H1 (cell line): ENCODE measurements at regions not wholly inside any gene's neighbourhood (a gene's known extent, or its start where the extent isn't known, plus 50 kb on each side); places are given as distances from the start of the nearest gene placed in this dataset.

Experiments
- CTCF ChIA-PET: fragments of 300-600 bp; sonication (Branson Sonifier 250); formaldehyde crosslinking; loops from one replicate; lab custom pipeline; 2021; ENCODE audit not compliant: partially characterized antibody; lab: Charles Lee
- POLR2A ChIA-PET: fragments of 300-600 bp; sonication (Branson Sonifier 250); formaldehyde crosslinking; loops from one replicate; lab custom pipeline; 2021; ENCODE audit warnings: inconsistent platforms; ENCODE audit not compliant: partially characterized antibody; lab: Charles Lee
- DNase-seq, 2 experiments: peaks; one replicate each; pipeline versions ENCODE4 v3.0.0 to v3.0.0-alpha.2; 2010 to 2022; ENCODE audit warnings: low spot score in 2 of 2, low read depth in 1 of 2, mixed read lengths in 1 of 2
- FAIRE-seq: peaks from 2 replicates; lab custom pipeline; 2011; peaks lifted over from hg19 to GRCh38; lab: Jason Lieb, UNC
- H2AFZ ChIP-seq: 2 replicates; pipeline ENCODE4 v1.8.1; 2012; ENCODE audit warnings: low read length, inconsistent platforms
- H2AK5ac ChIP-seq: 2 replicates; pipeline ENCODE4 v1.6.1; 2013; ENCODE audit warnings: low read depth, low read length
- H2BK120ac ChIP-seq: replicated peaks from 2 replicates; pipeline ENCODE3; 2013; ENCODE audit warnings: low read depth, low read length, inconsistent platforms
- H2BK12ac ChIP-seq: 2 replicates; pipeline ENCODE4 v1.6.1; 2013; ENCODE audit warnings: low read depth, low read length
- H2BK15ac ChIP-seq: 2 replicates; pipeline ENCODE4 v1.6.1; 2013; ENCODE audit warnings: low read length
- H2BK20ac ChIP-seq: 2 replicates; pipeline ENCODE4 v1.6.1; 2013; ENCODE audit warnings: low read length
- H2BK5ac ChIP-seq: 2 replicates; pipeline ENCODE4 v1.6.1; 2013; ENCODE audit warnings: low read depth, low read length
- H3K14ac ChIP-seq: 2 replicates; pipeline ENCODE4 v1.6.1; 2013; ENCODE audit warnings: inconsistent platforms; ENCODE audit not compliant: insufficient read length
- H3K18ac ChIP-seq: 2 replicates; pipeline ENCODE4 v1.6.1; 2013; ENCODE audit warnings: low read length; ENCODE audit errors: extremely low read depth
- H3K23ac ChIP-seq: 2 replicates; pipeline ENCODE4 v1.6.1; 2013; ENCODE audit warnings: inconsistent platforms; ENCODE audit not compliant: insufficient read length
- H3K23me2 ChIP-seq: 2 replicates; pipeline ENCODE4 v1.6.1; 2013; ENCODE audit warnings: low read depth, low read length
- H3K27ac ChIP-seq: 2 replicates; pipeline ENCODE4 v1.6.1; 2011; ENCODE audit warnings: low read depth, low read length, inconsistent platforms
- H3K27me3 ChIP-seq, 4 experiments: replicated peaks in 1 of 4; 1 replicate in 1 of 4; 2 replicates in 3 of 4; pipeline versions ENCODE4 v1.6.1 to v1.8.1; 2011 to 2013; ENCODE audit warnings: low read length in 3 of 4, mild to moderate bottlenecking in 3 of 4, inconsistent platforms in 2 of 4, mixed read lengths in 2 of 4, moderate library complexity in 1 of 4; ENCODE audit not compliant: control insufficient read depth in 3 of 4, insufficient read depth in 3 of 4; ENCODE audit errors: extremely low read depth in 1 of 4
- H3K36me3 ChIP-seq, 4 experiments: 2 replicates each; pipeline versions ENCODE4 v1.6.1 to v1.8.1; 2011 to 2013; ENCODE audit warnings: mild to moderate bottlenecking in 4 of 4, low read length in 3 of 4, moderate library complexity in 2 of 4, control low read depth in 1 of 4, inconsistent platforms in 1 of 4; ENCODE audit not compliant: insufficient read depth in 4 of 4, control insufficient read depth in 2 of 4
- H3K4ac ChIP-seq: replicated peaks from 2 replicates; pipeline ENCODE3; 2013; ENCODE audit warnings: low read length, low read depth, mixed read lengths, inconsistent platforms; ENCODE audit not compliant: insufficient read length
- H3K4me1 ChIP-seq, 4 experiments: replicated peaks in 1 of 4; 1 replicate in 1 of 4; 2 replicates in 3 of 4; pipeline versions ENCODE4 v1.6.1 to v1.8.1; 2011 to 2013; ENCODE audit warnings: low read length in 3 of 4, inconsistent platforms in 2 of 4, mixed read lengths in 1 of 4; ENCODE audit not compliant: insufficient read depth in 4 of 4, control insufficient read depth in 3 of 4
- H3K4me2 ChIP-seq, 2 experiments: 2 replicates each; pipeline versions ENCODE4 v1.6.1 to v1.8.1; 2011 to 2013; ENCODE audit warnings: low read depth in 2 of 2, low read length in 2 of 2, control low read depth in 1 of 2, inconsistent platforms in 1 of 2, mild to moderate bottlenecking in 1 of 2; ENCODE audit not compliant: insufficient read depth in 1 of 2
- H3K4me3 ChIP-seq, 4 experiments: fragments of 200-600, 300-600 bp in 1 of 4; sonication (generic), shearing (Covaris generic), sonication (Bioruptor Twin) in 1 of 4; 2 replicates each; pipeline versions ENCODE4 v1.5.1 to v1.8.1; 2011 to 2016; ENCODE audit warnings: low read length in 4 of 4, low read depth in 3 of 4, control low read depth in 2 of 4, inconsistent platforms in 2 of 4, mild to moderate bottlenecking in 2 of 4, mixed read lengths in 1 of 4, moderate library complexity in 1 of 4; ENCODE audit not compliant: insufficient read depth in 2 of 4; ENCODE audit errors: extremely low read depth in 1 of 4
- H3K56ac ChIP-seq: replicated peaks from 2 replicates; pipeline ENCODE3; 2013; ENCODE audit warnings: low read depth, mild to moderate bottlenecking, mixed read lengths, low read length, inconsistent platforms; ENCODE audit not compliant: insufficient read length
- H3K79me1 ChIP-seq: 2 replicates; pipeline ENCODE4 v1.6.1; 2013; ENCODE audit warnings: low read depth, low read length, control low read depth
- H3K79me2 ChIP-seq, 2 experiments: 2 replicates each; pipeline versions ENCODE4 v1.6.1 to v1.8.1; 2012 to 2013; ENCODE audit warnings: low read length in 2 of 2, mild to moderate bottlenecking in 2 of 2, inconsistent platforms in 1 of 2; ENCODE audit not compliant: insufficient read depth in 2 of 2, control insufficient read depth in 1 of 2
- H3K9ac ChIP-seq, 4 experiments: replicated peaks in 1 of 4; 1 replicate in 1 of 4; 2 replicates in 3 of 4; pipeline versions ENCODE4 v1.6.1 to v1.8.1; 2011 to 2013; ENCODE audit warnings: low read depth in 3 of 4, low read length in 3 of 4, control low read depth in 2 of 4, mild to moderate bottlenecking in 2 of 4, moderate library complexity in 2 of 4, inconsistent platforms in 1 of 4; ENCODE audit errors: extremely low read depth in 1 of 4
- H3K9me3 ChIP-seq, 2 experiments: 2 replicates each; pipeline versions ENCODE4 v1.6.1 to v1.8.1; 2012 to 2013; ENCODE audit warnings: mild to moderate bottlenecking in 2 of 2, moderate library complexity in 2 of 2, control low read depth in 1 of 2, inconsistent platforms in 1 of 2, low read depth in 1 of 2, low read length in 1 of 2, mixed read lengths in 1 of 2; ENCODE audit not compliant: insufficient read depth in 2 of 2
- H4K20me1 ChIP-seq, 2 experiments: replicated peaks in 1 of 2; 2 replicates each; pipeline versions ENCODE3 to v1.8.1; 2011 to 2013; ENCODE audit warnings: inconsistent platforms in 2 of 2, low read length in 2 of 2, mild to moderate bottlenecking in 1 of 2; ENCODE audit not compliant: insufficient read depth in 2 of 2, control insufficient read depth in 1 of 2
- H4K5ac ChIP-seq: 2 replicates; pipeline ENCODE4 v1.6.1; 2013; ENCODE audit warnings: low read length, low read depth, mixed read lengths, inconsistent platforms; ENCODE audit not compliant: insufficient read length
- H4K8ac ChIP-seq: 2 replicates; pipeline ENCODE4 v1.8.0; 2013; ENCODE audit warnings: mild to moderate bottlenecking, moderate library complexity, low read length, inconsistent platforms; ENCODE audit not compliant: insufficient read depth; ENCODE audit errors: extremely low read depth
- H4K91ac ChIP-seq: replicated peaks from 2 replicates; pipeline ENCODE3; 2013; ENCODE audit warnings: low read length, mixed read lengths, inconsistent platforms; ENCODE audit not compliant: insufficient read length
- ATF3 ChIP-seq: IDR thresholded peaks from 2 replicates; pipeline ENCODE4 v1.6.1; 2011; ENCODE audit warnings: low read depth, mild to moderate bottlenecking, low read length; ENCODE audit not compliant: insufficient read depth
- CBX8 ChIP-seq: fragments of 300-800, 300-1000 bp; sonication (generic); IDR thresholded peaks from 2 replicates; pipeline ENCODE4 v1.7.1; 2016; ENCODE audit warnings: low read depth, low read length, borderline replicate concordance
- EGR1 ChIP-seq: IDR thresholded peaks from 2 replicates; pipeline ENCODE4 v1.6.1; 2011; ENCODE audit warnings: low read depth, low read length, borderline replicate concordance
- GABPA ChIP-seq: IDR thresholded peaks from 2 replicates; pipeline ENCODE4 v1.6.1; 2011; ENCODE audit warnings: mild to moderate bottlenecking, low read length, moderate library complexity, borderline replicate concordance; ENCODE audit not compliant: insufficient read depth
- GTF2F1 ChIP-seq: IDR thresholded peaks from 2 replicates; pipeline ENCODE4 v1.6.1; 2012; ENCODE audit warnings: low read depth, low read length, improper control_type of control experiment, borderline replicate concordance
- JUN ChIP-seq: IDR thresholded peaks from 2 replicates; pipeline ENCODE4 v1.6.1; 2011; ENCODE audit warnings: low read depth, mild to moderate bottlenecking, improper control_type of control experiment, low read length
- MAFK ChIP-seq: IDR thresholded peaks from 2 replicates; pipeline ENCODE4 v1.6.1; 2012; ENCODE audit warnings: low read depth, mild to moderate bottlenecking, improper control_type of control experiment, low read length
- PHF8 ChIP-seq: fragments of 200-600 bp; sonication (generic); conservative IDR thresholded peaks from 2 replicates; pipeline ENCODE4 v1.7.1; 2012; ENCODE audit warnings: low read depth, mild to moderate bottlenecking, inconsistent platforms, low read length, moderate library complexity
- POLR2A ChIP-seq, 2 experiments: IDR thresholded peaks; 1 replicate in 1 of 2; 2 replicates in 1 of 2; pipeline ENCODE4 v1.6.1; 2011; ENCODE audit warnings: low read depth in 2 of 2, low read length in 2 of 2, mild to moderate bottlenecking in 2 of 2; ENCODE audit errors: control extremely low read depth in 1 of 2
- POLR2AphosphoS5 ChIP-seq: IDR thresholded peaks from 2 replicates; pipeline ENCODE4 v1.6.1; 2011; ENCODE audit warnings: low read depth, low read length
- SIN3A ChIP-seq, 2 experiments: IDR thresholded peaks in 1 of 2; conservative IDR thresholded peaks in 1 of 2; 2 replicates each; pipeline ENCODE4 v1.6.1; 2011 to 2012; ENCODE audit warnings: low read length in 2 of 2, improper control_type of control experiment in 1 of 2, low read depth in 1 of 2, mild to moderate bottlenecking in 1 of 2
- SIRT6 ChIP-seq: IDR thresholded peaks from one replicate; pipeline ENCODE4 v1.7.1; 2012; ENCODE audit warnings: low read length, inconsistent platforms
- SP2 ChIP-seq: IDR thresholded peaks from 2 replicates; pipeline ENCODE4 v1.6.1; 2012; ENCODE audit warnings: mild to moderate bottlenecking, low read length, inconsistent platforms
- TBP ChIP-seq: IDR thresholded peaks from 2 replicates; pipeline ENCODE4 v1.6.1; 2011; ENCODE audit warnings: low read depth, low read length, improper control_type of control experiment
- WGBS, 2 experiments: shearing (Covaris generic) in 1 of 2; methylation state at CpG; one replicate each; pipeline versions ENCODE4 v1.1.6 to v1.1.7; 2013 to 2015; ENCODE audit warnings: low lambda C conversion rate in 2 of 2, mixed read lengths in 2 of 2, inconsistent platforms in 1 of 2, low coverage in 1 of 2, missing lambda C conversion rate in 1 of 2; ENCODE audit not compliant: insufficient replicate concordance in 2 of 2, insufficient coverage in 1 of 2, insufficient read length in 1 of 2; ENCODE audit errors: extremely low coverage in 1 of 2, missing lambda C conversion rate in 1 of 2; 5-methylcytosine and 5-hydroxymethylcytosine counted together

GRCh38 chr10:113300617-113301016 is 252.2 kb upstream of the HABP2 start:
- H3K56ac ChIP-seq, result no peak overlapping the region
- no peak overlapping the region for H3K4me2 ChIP-seq
- H3K27ac ChIP-seq, result no peak overlapping the region
- no peak for TF ChIP-seq POLR2AphosphoS5
- no peak for TF ChIP-seq SIRT6
- TF ChIP-seq ATF3, result no peak
- TF ChIP-seq POLR2A (IDR thresholded peaks at IDR 0.05; ENCODE audit: control extremely low read depth in 1 of 2, low read depth in 2 of 2, low read length in 2 of 2), result no peak
- TF ChIP-seq SIN3A (conservative IDR thresholded peaks at IDR 0.05 in 1 of 2, IDR thresholded peaks at IDR 0.05 in 1 of 2; ENCODE audit: low read depth in 1 of 2, low read length in 2 of 2), result no peak
- no peak for TF ChIP-seq TBP
- no peak for TF ChIP-seq JUN
- TF ChIP-seq SP2, result no peak
- no peak for TF ChIP-seq EGR1
- TF ChIP-seq MAFK, result no peak
- no peak for TF ChIP-seq GABPA
- no peak for TF ChIP-seq PHF8
- TF ChIP-seq CBX8, result no peak
- TF ChIP-seq GTF2F1, result no peak
- H3K9ac ChIP-seq, result no peak overlapping the region
- no peak overlapping the region for H2AK5ac ChIP-seq
- no peaks in the 10 kb centered on the region for H3K79me1 ChIP-seq
- H3K4ac ChIP-seq, result no peak overlapping the region
- H2BK12ac ChIP-seq, result no peak overlapping the region
- POLR2A ChIA-PET, result no interaction called here
- no peaks in the 10 kb centered on the region for H4K20me1 ChIP-seq
- no peaks in the 10 kb centered on the region for H3K23me2 ChIP-seq
- H2BK120ac ChIP-seq, result no peak overlapping the region
- H3K14ac ChIP-seq, result no peak overlapping the region
- H3K36me3 ChIP-seq, result no peaks in the 10 kb centered on the region
- no peak overlapping the region for H2BK15ac ChIP-seq
- no peak overlapping the region for H3K18ac ChIP-seq
- H4K5ac ChIP-seq, result no peak overlapping the region
- DNase-seq (no peak), FAIRE-seq (no peak)
- H2BK5ac ChIP-seq, result no peak overlapping the region
- no peaks in the 10 kb centered on the region for H3K9me3 ChIP-seq
- H3K79me2 ChIP-seq, result no peaks in the 10 kb centered on the region
- WGBS, 2 experiments, result 90% methylated on average over 3 of the region's 3 CpGs; no CpG with 5 or more reads in 1 of the 2 experiments
- CTCF ChIA-PET, result interaction anchor here (0.5 to 2.9 kb wide), 22 partner anchors 8 to 225 kb away, joined by 3 to 17 read pairs (median 4); no protein-coding TSS in a partner anchor
- no peaks in the 10 kb centered on the region; a peak in 1 of 7 replicates for H3K4me1 ChIP-seq
- no peak overlapping the region for H3K23ac ChIP-seq
- no peak overlapping the region for H3K4me3 ChIP-seq
- no peak overlapping the region for H4K91ac ChIP-seq
- H3K27me3 ChIP-seq, result no peaks in the 10 kb centered on the region
- no peak overlapping the region for H2BK20ac ChIP-seq
- H4K8ac ChIP-seq, result no peak overlapping the region
- no peak overlapping the region for H2AFZ ChIP-seq
